DND-41 (cell line): ENCODE measurements at regions not wholly inside any gene's neighbourhood (a gene's known extent, or its start where the extent isn't known, plus 50 kb on each side); places are given as distances from the start of the nearest gene placed in this dataset.

Experiments used
- ATAC-seq: fragments of 200-7000 bp; cut with Tn5 transposase; 3 replicates; pipeline ENCODE4 v1.9.1; 2021; ENCODE audit warnings: low read depth; ENCODE audit not compliant: insufficient read depth
- DNase-seq: peaks from one replicate; pipeline ENCODE4 v3.0.0-alpha.2; 2020
- H2AFZ ChIP-seq: 2 replicates; pipeline ENCODE4 v1.6.0; 2012; ENCODE audit warnings: low read depth, low read length
- H3K27ac ChIP-seq: 2 replicates; pipeline ENCODE4 v1.5.1; 2012; ENCODE audit warnings: low read length, inconsistent platforms
- H3K27me3 ChIP-seq: fragments of 200-600 bp; sonication (generic); 2 replicates; pipeline ENCODE4 v1.6.0; 2012; ENCODE audit warnings: low read length, mild to moderate bottlenecking, inconsistent platforms; ENCODE audit not compliant: insufficient read depth, poor library complexity
- H3K36me3 ChIP-seq: 2 replicates; pipeline ENCODE4 v1.5.1; 2012; ENCODE audit warnings: low read length, inconsistent platforms; ENCODE audit not compliant: insufficient read depth
- H3K4me1 ChIP-seq: 2 replicates; pipeline ENCODE4 v1.5.1; 2012; ENCODE audit warnings: mild to moderate bottlenecking, low read length; ENCODE audit not compliant: insufficient read depth
- H3K4me2 ChIP-seq: 2 replicates; pipeline ENCODE4 v1.6.0; 2012; ENCODE audit warnings: mild to moderate bottlenecking, moderate library complexity, low read length, inconsistent platforms; ENCODE audit not compliant: insufficient read depth
- H3K4me3 ChIP-seq, 2 experiments: fragments of 200-600 bp in 1 of 2; shearing (Covaris generic) in 1 of 2; 2 replicates each; pipeline ENCODE4 v1.5.1; 2012 to 2016; ENCODE audit warnings: inconsistent platforms in 2 of 2, low read length in 2 of 2, mild to moderate bottlenecking in 2 of 2, low read depth in 1 of 2, moderate library complexity in 1 of 2
- H3K79me2 ChIP-seq: 2 replicates; pipeline ENCODE4 v1.6.0; 2012; ENCODE audit warnings: low read length, inconsistent platforms; ENCODE audit not compliant: insufficient read depth
- H3K9ac ChIP-seq: 2 replicates; pipeline ENCODE4 v1.6.0; 2012; ENCODE audit warnings: low read depth, mild to moderate bottlenecking, inconsistent platforms, low read length, moderate library complexity
- H3K9me3 ChIP-seq: 2 replicates; pipeline ENCODE4 v1.5.1; 2012; ENCODE audit warnings: low read length, moderate library complexity, mild to moderate bottlenecking, inconsistent platforms; ENCODE audit not compliant: insufficient read depth, severe bottlenecking
- H4K20me1 ChIP-seq: 2 replicates; pipeline ENCODE4 v1.6.0; 2012; ENCODE audit warnings: low read length; ENCODE audit not compliant: insufficient read depth
- CTCF ChIP-seq: IDR thresholded peaks from 2 replicates; pipeline ENCODE4 v1.5.1; 2012; ENCODE audit warnings: borderline replicate concordance, low read length, moderate library complexity, mild to moderate bottlenecking; ENCODE audit not compliant: poor library complexity, severe bottlenecking; ENCODE audit errors: extremely low read depth
- EZH2 ChIP-seq: IDR thresholded peaks from 3 replicates; pipeline ENCODE4 v1.6.1; 2012; ENCODE audit warnings: borderline replicate concordance, low read depth, mild to moderate bottlenecking, moderate library complexity, low read length, inconsistent platforms; ENCODE audit not compliant: severe bottlenecking

- ATAC-seq, result no peak
- no peak for DNase-seq
- H2AFZ ChIP-seq, result no peak overlapping the region
- H3K36me3 ChIP-seq, result no peaks in the 10 kb centered on the region
- no peak overlapping the region for H3K4me3 ChIP-seq
- H3K9me3 ChIP-seq, result no peaks in the 10 kb centered on the region
- TF ChIP-seq CTCF (no peak), EZH2 (no peak)
- no peaks in the 10 kb centered on the region for H4K20me1 ChIP-seq
- no peaks in the 10 kb centered on the region for H3K79me2 ChIP-seq
- H3K4me1 ChIP-seq, result no peaks in the 10 kb centered on the region
- no peak overlapping the region for H3K27ac ChIP-seq
- peaks cover 3% of the 10 kb centered on the region for H3K27me3 ChIP-seq
- no peak overlapping the region for H3K9ac ChIP-seq
- no peak overlapping the region for H3K4me2 ChIP-seq
Observed at GRCh38 chr2:192307530-192307929, 112.8 kb upstream of the TMEFF2 start.

GRCh38 chr2:192298664-192299063 is 103.9 kb upstream of the TMEFF2 start:
- Histone ChIP-seq H3K4me3 (no peak overlapping the region), H3K79me2 (no peaks in the 10 kb centered on the region), H4K20me1 (no peaks in the 10 kb centered on the region), H3K9me3 (no peaks in the 10 kb centered on the region), H3K27ac (no peak overlapping the region), H3K27me3 (peaks cover 4% of the 10 kb centered on the region), H3K4me2 (no peak overlapping the region), H3K4me1 (no peaks in the 10 kb centered on the region), H3K36me3 (no peaks in the 10 kb centered on the region), H3K9ac (no peak overlapping the region), H2AFZ (no peak overlapping the region)
- DNase-seq (no peak), ATAC-seq (no peak)
- TF ChIP-seq EZH2 (no peak), CTCF (no peak)

- TF ChIP-seq CTCF (no peak), EZH2 (no peak)
- no peaks in the 10 kb centered on the region for H3K36me3 ChIP-seq
- no peak for ATAC-seq
- DNase-seq, result no peak
- H4K20me1 ChIP-seq, result no peaks in the 10 kb centered on the region
- H3K9me3 ChIP-seq, result no peaks in the 10 kb centered on the region
- H2AFZ ChIP-seq, result no peak overlapping the region
- H3K4me3 ChIP-seq, result no peak overlapping the region
- H3K27ac ChIP-seq, result no peak overlapping the region
- no peaks in the 10 kb centered on the region for H3K79me2 ChIP-seq
- no peak overlapping the region for H3K4me2 ChIP-seq
- H3K27me3 ChIP-seq, result no peaks in the 10 kb centered on the region
- H3K9ac ChIP-seq, result no peak overlapping the region
- no peaks in the 10 kb centered on the region for H3K4me1 ChIP-seq
Observed at GRCh38 chr2:192292478-192292877, 97.7 kb upstream of the TMEFF2 start.

- Histone ChIP-seq H2AFZ (no peak overlapping the region), H3K36me3 (no peaks in the 10 kb centered on the region), H3K27ac (no peak overlapping the region), H3K9me3 (no peaks in the 10 kb centered on the region), H3K4me3 (no peak overlapping the region), H3K4me1 (no peaks in the 10 kb centered on the region), H3K27me3 (no peaks in the 10 kb centered on the region), H3K9ac (no peak overlapping the region), H3K79me2 (no peaks in the 10 kb centered on the region), H3K4me2 (no peak overlapping the region), H4K20me1 (no peaks in the 10 kb centered on the region)
- ATAC-seq (no peak), DNase-seq (no peak)
- TF ChIP-seq CTCF, result no peak
- TF ChIP-seq EZH2, result no peak
Observed at GRCh38 chr2:192288295-192288694, 93.6 kb upstream of the TMEFF2 start.
